T-helper 22 cell (primary cell): ENCODE measurements at regions not wholly inside any gene's neighbourhood (a gene's known extent, or its start where the extent isn't known, plus 50 kb on each side); places are given as distances from the start of the nearest gene placed in this dataset.
"Not testable (repeated sequence)": the region's sequence is repeated elsewhere in the genome, so short reads cannot be mapped to it uniquely, and the experiment has no call there.

ENCODE experiments used
- DNase-seq: peaks from one replicate; pipeline ENCODE4 v3.0.0-alpha.2; 2020; ENCODE audit warnings: low read depth

DNA sequence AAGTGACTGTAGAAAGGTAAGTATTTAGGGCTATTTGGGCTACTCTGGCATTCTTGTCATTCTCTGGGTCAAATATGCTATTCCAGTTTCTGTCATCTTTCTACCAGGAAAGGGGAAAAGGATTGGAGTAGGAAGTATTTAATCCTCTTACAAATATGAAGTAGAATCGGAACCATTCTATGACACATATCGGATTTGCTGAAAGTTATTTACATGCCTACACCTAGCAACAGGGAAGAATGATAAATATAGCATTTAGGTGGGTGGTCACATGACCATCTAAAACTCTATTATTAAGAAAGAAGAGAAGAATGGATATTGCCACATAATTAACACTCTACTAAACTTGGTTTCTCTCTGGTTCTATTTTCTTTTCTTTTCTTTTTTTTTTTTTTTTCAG is 1353.1 kb downstream of the ZPLD1 start:
- no peak for DNase-seq

DNA sequence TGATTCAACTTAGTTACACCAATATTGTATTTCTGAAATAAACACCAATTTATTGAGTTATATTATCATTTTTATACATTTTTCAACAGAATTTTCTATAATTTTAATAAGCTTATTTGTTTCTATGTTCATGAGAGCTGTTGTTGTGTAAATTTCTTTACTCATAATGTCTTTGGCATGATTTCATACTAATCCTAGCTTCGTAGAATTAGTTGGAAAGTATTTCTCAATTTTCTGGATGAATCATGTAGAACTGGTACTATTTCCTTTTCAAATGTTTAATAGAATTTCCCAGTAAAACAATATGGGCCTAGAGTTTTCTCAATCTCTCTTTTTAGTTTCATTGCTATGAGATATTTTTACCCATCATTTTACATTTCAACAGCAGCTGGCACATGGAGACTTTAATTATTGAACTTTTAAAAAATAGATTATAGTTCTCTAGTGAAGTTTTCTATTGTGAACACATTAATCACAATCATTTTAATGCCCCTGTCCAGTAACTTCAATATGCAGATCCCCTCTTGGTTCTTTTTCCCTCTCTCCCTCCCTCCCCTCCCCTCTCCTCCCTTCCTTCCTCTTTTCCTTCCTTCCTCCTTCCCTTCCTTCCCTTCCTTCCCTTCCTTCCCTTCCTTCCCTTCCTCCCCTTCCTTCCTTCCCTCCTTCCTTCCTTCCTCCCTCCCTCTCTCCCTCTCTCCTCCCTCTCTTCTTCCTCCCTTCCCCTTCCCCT is 1357.1 kb downstream of the ZPLD1 start:
- no peak for DNase-seq

GRCh38 chr3:103794656-103795055 is 1359.8 kb downstream of the ZPLD1 start:
- no peak for DNase-seq

DNA sequence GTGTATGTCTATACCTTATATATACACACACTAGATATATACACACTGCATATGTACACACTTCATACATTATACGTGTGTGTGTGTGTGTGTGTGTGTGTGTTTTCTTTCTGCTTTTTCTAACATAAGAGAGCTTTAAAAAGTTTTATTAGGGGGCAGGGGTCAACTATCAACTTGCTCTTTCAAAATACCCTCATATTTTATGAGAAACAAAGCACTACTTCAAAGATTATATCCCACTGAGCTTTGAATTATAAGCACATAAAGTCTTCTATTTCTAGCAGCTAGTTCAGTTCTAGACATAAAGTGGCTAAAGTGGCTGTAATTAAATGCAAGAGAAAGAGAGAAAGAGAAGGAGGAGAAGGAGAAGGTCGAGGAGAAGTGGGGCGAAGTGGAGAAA is 1361.3 kb downstream of the ZPLD1 start:
- no peak for DNase-seq

DNA sequence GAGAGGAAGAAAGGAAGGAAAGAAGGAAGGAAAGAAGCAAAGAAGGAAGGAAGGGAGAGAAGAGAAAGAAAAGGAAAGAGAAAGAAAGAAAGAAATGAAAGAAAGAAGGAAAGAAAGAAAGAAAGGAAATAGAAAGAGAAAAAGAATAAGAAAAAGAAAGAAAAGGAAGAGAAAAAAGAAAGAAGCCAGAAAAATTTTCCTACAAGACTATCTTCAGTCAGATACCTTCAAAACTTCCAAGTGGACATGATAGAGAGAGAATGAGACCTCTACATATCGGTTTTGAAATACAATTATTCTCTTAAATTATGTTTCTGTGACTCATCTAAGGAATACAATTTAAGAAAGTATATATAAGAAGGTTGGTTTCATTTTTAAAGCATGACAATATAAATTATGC is 1369.0 kb downstream of the ZPLD1 start:
- no peak for DNase-seq

DNA sequence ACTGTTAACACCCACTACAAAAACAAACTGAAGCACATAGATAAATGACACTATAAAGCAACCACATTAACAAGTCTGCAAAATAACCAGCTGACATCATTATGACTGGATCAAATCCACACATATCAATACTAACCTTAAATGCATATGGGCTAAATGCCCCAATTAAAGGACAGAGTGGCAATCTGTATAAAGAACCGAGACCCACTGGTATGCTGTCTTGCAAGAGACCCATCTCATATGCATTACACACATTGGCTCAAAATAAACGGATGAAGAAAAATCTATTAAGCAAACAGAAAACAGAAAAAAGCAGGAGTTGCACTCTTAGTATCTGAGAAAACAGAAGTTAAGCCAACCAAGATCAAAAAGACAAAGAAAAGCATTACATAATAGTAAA is 1375.4 kb downstream of the ZPLD1 start:
- DNase-seq: no peak

DNA sequence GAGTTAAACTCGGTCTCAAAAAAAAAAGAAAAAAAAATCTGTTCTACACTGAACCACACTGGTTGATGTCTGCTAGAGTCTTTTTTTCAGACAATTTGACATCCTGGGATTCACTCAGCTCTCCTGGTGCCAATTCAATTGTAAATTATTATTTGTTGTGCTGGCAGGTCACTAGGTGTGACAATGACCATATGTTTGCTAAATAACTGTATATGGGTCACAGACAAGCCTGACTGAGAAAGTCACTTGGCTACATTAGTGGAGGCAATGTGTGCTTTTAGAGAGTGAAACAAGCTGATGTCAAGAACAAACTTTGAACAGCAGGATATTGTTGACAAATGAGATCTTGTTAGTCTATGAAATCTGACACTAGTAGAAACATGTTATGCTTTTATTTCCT is 1379.1 kb downstream of the ZPLD1 start:
- no peak for DNase-seq

DNA sequence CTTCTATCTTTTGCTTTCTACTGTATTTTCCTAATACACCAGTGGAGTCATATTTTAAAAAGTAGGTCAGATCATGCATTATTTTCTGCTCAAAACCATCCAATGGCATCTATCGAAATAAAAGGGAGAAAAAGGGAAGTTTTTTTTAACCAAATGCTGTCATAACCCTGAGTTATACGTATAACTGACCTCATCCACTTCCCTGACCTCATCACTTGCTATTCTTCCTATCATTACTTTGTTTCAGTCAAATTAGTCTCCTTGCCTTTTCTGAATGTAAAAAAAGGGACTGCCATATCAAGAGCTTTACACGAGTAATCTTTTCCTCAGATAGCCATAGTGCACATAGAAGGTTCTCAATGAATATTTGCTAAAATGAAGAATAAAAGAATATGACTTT is 1383.6 kb downstream of the ZPLD1 start:
- no peak for DNase-seq

- DNase-seq: no peak
Observed at GRCh38 chr3:103818800-103819199, 1384.0 kb downstream of the ZPLD1 start.

GRCh38 chr3:103825586-103825985 is 1390.8 kb downstream of the ZPLD1 start:
- DNase-seq: no peak

GRCh38 chr3:103829723-103830326 is 1395.0 kb downstream of the ZPLD1 start:
- no peak for DNase-seq

DNA sequence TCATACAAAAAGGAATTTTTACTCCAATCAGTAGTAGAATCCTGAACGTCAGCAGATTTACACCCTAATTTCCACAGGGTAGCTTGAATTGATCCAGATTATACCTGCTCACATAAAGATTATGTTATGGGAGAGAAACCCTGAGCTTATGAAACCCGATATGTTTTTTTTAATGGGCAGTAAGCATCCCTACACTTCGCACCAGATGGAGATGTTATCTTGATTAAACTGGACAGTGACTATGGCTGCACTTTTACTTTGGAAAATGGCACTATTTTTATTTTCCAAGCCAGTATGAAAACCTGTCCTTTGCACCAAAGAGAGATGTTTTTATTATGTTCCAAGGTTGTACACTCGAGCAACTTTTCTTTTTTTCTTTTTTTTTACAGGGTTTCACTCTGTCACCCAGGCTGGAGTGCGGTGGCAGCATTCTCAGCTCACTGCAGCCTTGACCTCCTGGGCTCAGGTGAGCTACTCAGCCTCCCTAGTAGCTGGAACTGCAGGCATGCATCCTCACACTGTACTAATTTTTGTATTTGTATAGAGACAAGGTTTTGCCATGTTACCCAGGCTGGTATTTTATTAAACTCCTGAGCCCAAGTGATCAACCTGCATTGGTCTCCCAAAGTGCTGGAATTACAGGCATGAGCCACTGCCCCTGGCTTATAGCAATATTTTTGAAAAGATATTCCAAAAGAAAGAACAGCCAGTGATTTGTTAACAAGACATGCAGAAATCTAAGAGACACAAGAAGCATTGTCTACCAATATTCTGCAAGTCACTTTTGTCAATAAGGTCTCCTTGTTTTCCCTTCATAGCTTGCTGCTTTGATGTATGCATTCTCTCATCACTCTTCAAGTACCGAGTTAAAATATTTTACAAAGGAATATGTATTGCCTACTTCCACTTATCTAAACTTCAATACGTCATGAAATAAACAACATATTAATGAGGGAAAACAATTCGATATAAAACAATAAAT is 1412.6 kb downstream of the ZPLD1 start:
- no peak for DNase-seq

- no peak for DNase-seq
Observed at GRCh38 chr3:103851793-103852192, 1417.0 kb downstream of the ZPLD1 start.

DNA sequence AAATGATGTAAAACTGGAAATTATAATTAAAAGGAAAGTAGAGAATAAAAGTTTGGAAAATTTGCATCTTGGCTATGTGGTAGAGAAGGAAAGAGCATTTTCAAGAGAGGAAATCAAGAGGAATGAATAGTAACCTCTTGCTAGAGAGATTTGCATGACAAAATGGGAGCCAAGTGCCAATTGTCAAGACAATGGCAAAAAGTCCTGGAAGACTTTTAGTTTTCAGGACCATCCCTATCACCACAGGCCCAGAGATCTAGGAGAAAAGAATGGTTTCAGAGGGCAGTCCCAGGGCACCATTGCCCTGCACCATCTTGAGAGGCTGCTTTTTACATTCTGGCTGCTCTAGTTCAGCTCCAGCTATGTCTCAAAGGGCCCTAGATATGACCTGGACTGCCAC is 1427.6 kb downstream of the ZPLD1 start:
- DNase-seq: no peak

- DNase-seq: no peak
Observed at GRCh38 chr3:103863381-103863780, 1428.6 kb downstream of the ZPLD1 start.

DNA sequence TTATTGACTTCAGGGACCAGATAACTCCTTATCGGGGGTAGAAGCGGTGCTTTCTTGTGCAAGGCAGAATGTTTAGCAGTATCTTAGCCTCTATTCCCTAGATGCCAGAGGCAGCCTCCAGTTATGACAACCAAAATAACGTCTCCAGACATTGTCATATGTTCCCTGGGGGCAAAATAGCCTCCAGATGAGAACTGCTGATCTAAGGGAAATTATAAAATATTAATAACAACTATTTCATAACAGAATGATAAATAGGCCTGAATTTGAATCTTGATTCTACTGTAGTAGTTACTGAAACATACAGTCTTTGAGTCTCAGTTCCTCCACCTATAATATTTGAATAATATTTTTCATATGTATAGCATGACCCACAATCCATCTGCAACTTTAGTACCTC is 1431.3 kb downstream of the ZPLD1 start:
- no peak for DNase-seq

DNA sequence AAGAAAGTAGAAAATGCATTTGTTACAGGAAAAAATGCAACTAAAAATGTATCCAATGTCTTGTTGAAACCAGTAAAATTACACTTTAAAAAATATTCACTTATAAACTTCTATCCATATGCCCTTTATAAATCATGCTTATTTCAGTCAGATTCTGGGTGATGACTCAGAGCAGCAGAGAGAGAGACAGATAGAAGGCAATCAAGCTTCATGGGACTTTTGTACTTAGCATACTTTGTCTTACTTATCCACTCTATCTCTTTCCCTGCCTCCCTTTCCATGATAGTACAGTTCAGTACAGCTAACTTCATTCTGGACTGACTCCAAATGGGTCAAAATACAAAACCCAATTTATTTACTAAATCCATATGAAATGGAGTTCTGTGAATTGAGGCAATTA is 1438.2 kb downstream of the ZPLD1 start:
- no peak for DNase-seq

DNA sequence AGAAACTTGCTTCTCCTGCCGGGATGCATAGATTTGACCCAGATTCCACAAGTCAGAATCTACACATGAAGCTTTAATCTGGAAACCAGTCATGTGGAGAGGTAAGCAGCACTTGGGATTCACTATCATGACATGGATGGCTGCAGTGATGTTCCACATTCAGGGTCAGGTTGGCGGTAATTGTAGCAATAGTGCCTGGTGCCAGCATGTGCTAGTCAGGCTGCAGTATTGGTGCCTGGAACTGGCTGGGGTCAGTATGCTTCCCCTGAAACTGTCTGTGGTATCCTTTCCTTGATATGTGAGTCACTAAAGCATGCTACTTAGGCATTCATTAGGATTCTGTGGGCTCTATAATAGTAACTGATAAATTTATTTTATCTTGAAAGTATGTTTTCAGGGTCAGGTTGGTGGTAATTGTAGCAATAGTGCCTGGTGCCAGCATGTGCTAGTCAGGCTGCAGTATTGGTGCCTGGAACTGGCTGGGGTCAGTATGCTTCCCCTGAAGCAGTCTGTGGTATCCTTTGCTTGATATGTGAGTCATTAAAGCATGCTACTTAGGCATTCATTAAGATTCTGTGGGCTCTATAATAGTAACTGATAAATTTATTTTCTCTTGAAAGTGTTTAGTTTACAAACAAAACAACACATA is 1439.2 kb downstream of the ZPLD1 start:
- DNase-seq: no peak

GRCh38 chr3:103881809-103882208 is 1447.0 kb downstream of the ZPLD1 start:
- not testable (repeated sequence) for DNase-seq

DNA sequence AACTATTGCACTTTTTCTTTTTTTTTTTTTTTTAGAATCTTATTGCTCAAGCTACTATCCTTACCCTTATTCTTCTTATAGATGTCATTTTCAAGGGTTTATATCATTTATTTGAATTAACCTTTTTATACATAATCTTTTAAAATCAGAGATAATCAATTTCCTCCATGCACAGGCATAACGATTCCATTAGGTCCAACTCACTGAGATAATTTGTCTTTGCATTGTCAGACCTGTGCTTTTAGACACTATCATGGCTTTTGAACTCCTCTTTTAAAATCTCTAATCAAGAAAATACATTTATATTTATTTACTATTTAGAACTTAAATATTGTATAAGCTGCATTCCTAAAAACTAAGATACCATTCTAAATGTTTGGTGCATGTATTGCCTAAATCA is 1454.9 kb downstream of the ZPLD1 start:
- no peak for DNase-seq

GRCh38 chr3:103894162-103894822 is 1459.5 kb downstream of the ZPLD1 start:
- DNase-seq: no peak

- no peak for DNase-seq
Observed at GRCh38 chr3:103899328-103899727, 1464.5 kb downstream of the ZPLD1 start.
